ENCODE measurements at regions not wholly inside any gene's neighbourhood (a gene's known extent, or its start where the extent isn't known, plus 50 kb on each side); places are given as distances from the start of the nearest gene placed in this dataset.

DNA sequence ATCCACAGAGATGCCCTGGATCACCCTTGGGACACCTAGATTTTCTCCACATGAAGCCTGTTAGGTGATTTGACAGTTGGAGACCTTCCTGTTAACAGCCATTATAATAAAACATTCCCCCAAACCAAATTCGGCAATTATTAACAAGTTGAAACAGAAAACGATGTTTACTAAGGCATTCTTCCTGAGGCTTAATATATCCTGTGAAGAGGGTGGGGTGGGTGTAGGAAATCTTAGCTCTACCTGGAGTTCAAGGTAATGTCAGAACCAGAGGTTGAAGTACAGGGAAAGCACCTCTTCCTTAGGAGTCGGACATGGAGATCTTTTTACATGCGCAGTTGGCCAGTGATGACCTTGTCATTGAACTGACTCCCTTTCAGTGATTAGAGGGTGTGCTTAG lies 143.0 kb downstream of the FGF9 start:
- DNase-seq (ENCODE audit: low read depth, low spot score) (no peak), FAIRE-seq (no peak)
- Histone ChIP-seq H2AFZ (ENCODE audit: low read depth, low read length) (no peak overlapping the region), H3K9me1 (replicated peaks; ENCODE audit: control insufficient read depth, extremely low read depth, insufficient read depth, low read length) (no peaks in the 10 kb centered on the region), H4K20me1 (replicated peaks; ENCODE audit: control insufficient read depth, extremely low read depth, insufficient read depth, low read length) (no peaks in the 10 kb centered on the region), H3K4me1 (ENCODE audit: control insufficient read depth, extremely low read depth, insufficient read depth, low read length) (no peaks in the 10 kb centered on the region), H3K4me2 (ENCODE audit: insufficient read depth, low read length) (no peak overlapping the region), H3K27ac (ENCODE audit: insufficient read depth, low read depth, low read length) (no peak overlapping the region), H3K79me2 (ENCODE audit: control insufficient read depth, insufficient read depth, low read length) (no peaks in the 10 kb centered on the region), H3K9me3 (replicated peaks; ENCODE audit: control insufficient read depth, insufficient read depth, low read length) (peaks cover 4% of the 10 kb centered on the region), H3K36me3 (ENCODE audit: control insufficient read depth in 2 of 2, extremely low read depth in 1 of 2, insufficient read depth in 2 of 2, low read length in 2 of 2) (no peaks in the 10 kb centered on the region), H3K27me3 (ENCODE audit: control insufficient read depth in 2 of 2, insufficient read depth in 2 of 2, low read length in 2 of 2) (no peaks in the 10 kb centered on the region), H3K4me3 (replicated peaks in 1 of 3; ENCODE audit: insufficient read depth in 1 of 3, low read depth in 1 of 3, low read length in 3 of 3) (no peak overlapping the region), H3K9ac (replicated peaks; ENCODE audit: extremely low read depth, insufficient read depth, low read length) (no peak overlapping the region)
- intact Hi-C loops (cut with micrococcal nuclease), result no loop called here
- CTCF ChIA-PET, result no interaction called here
- no TSS peak for BruUV-seq (replicated peaks)
- POLR2A ChIA-PET, result no interaction called here
- dilution Hi-C loops (cut with MboI; ENCODE audit: extremely low pct_ligation_motif_present, low sequenced_read_pairs), result no loop called here
- TF ChIP-seq MAX (IDR thresholded peaks at IDR 0.05; ENCODE audit: insufficient read depth, insufficient read length), result no peak
- TF ChIP-seq EZH2 (IDR thresholded peaks at IDR 0.05; ENCODE audit: borderline replicate concordance, low read depth, low read length, severe bottlenecking), result no peak
- TF ChIP-seq POLR2AphosphoS5 (IDR thresholded peaks at IDR 0.05; ENCODE audit: insufficient read depth, low read depth, low read length), result no peak
- TF ChIP-seq FOS (IDR thresholded peaks at IDR 0.05; ENCODE audit: borderline replicate concordance, insufficient read depth, low read length), result no peak
- TF ChIP-seq MYC (IDR thresholded peaks at IDR 0.05; ENCODE audit: low read depth, low read length), result no peak
- TF ChIP-seq GATA2 (IDR thresholded peaks at IDR 0.05; ENCODE audit: insufficient read depth, insufficient read length, low read depth, low read length), result no peak
- TF ChIP-seq CTCF (IDR thresholded peaks at IDR 0.05; ENCODE audit: extremely low read depth in 1 of 2, insufficient read depth in 1 of 2, low read depth in 1 of 2, low read length in 2 of 2), result no peak

All from endothelial cell of umbilical vein (primary cell).